GM23338 (cell line): ENCODE measurements at regions not wholly inside any gene's neighbourhood (a gene's known extent, or its start where the extent isn't known, plus 50 kb on each side); places are given as distances from the start of the nearest gene placed in this dataset.

ENCODE experiments used
- ATAC-seq: fragments of 200-7000 bp; cut with Tn5 transposase; 3 replicates; pipeline ENCODE4 v1.9.1; 2020
- DNase-seq: peaks from one replicate; pipeline ENCODE4 v3.0.0-alpha.2; 2015; ENCODE audit warnings: low spot score
- H2AFZ ChIP-seq: fragments of 200-600 bp; sonication (generic); 2 replicates; pipeline ENCODE4 v1.8.0; 2016; ENCODE audit warnings: antibody characterized with exemption, mild to moderate bottlenecking, moderate library complexity
- H3F3A ChIP-seq: fragments of 200-600 bp; sonication (generic); replicated peaks from 2 replicates; pipeline ENCODE4 v1.8.0; 2017; ENCODE audit warnings: antibody characterized with exemption, mixed run types, low read depth
- H3K27ac ChIP-seq: fragments of 200-600 bp; sonication (generic); 2 replicates; pipeline ENCODE4 v1.6.1; 2016; ENCODE audit warnings: low read depth
- H3K27me3 ChIP-seq: fragments of 200-600 bp; sonication (generic); 2 replicates; pipeline ENCODE4 v1.8.0; 2016; ENCODE audit warnings: mild to moderate bottlenecking, mixed run types, moderate library complexity; ENCODE audit not compliant: insufficient read depth
- H3K36me3 ChIP-seq: fragments of 200-600 bp; sonication (generic); 2 replicates; pipeline ENCODE4 v1.8.0; 2016; ENCODE audit warnings: mild to moderate bottlenecking; ENCODE audit not compliant: insufficient read depth
- H3K4me1 ChIP-seq: fragments of 200-600 bp; sonication (generic); 2 replicates; pipeline ENCODE4 v1.8.0; 2016; ENCODE audit warnings: mild to moderate bottlenecking, moderate library complexity; ENCODE audit not compliant: insufficient read depth
- H3K4me2 ChIP-seq: fragments of 200-600 bp; sonication (generic); 2 replicates; pipeline ENCODE4 v1.7.1; 2017; ENCODE audit warnings: mixed run types
- H3K4me3 ChIP-seq: fragments of 200-600 bp; sonication (generic); 2 replicates; pipeline ENCODE4 v1.6.1; 2016; ENCODE audit warnings: mixed run types
- H3K79me2 ChIP-seq: fragments of 200-600 bp; sonication (generic); replicated peaks from 2 replicates; pipeline ENCODE4 v1.8.0; 2017; ENCODE audit warnings: mild to moderate bottlenecking; ENCODE audit not compliant: insufficient read depth
- H3K9me2 ChIP-seq: fragments of 200-600 bp; sonication (generic); 2 replicates; pipeline ENCODE4 v1.8.0; 2017; ENCODE audit not compliant: insufficient read depth
- H4K20me1 ChIP-seq: fragments of 200-600 bp; sonication (generic); replicated peaks from 2 replicates; pipeline ENCODE4 v1.8.0; 2017; ENCODE audit warnings: mild to moderate bottlenecking; ENCODE audit not compliant: insufficient read depth
- H3K27ac Mint-ChIP-seq: 2 replicates; pipeline ENCODE4 v1.8.0; 2020; ENCODE audit warnings: inconsistent platforms, mild to moderate bottlenecking, moderate library complexity, mixed read lengths
- H3K27me3 Mint-ChIP-seq: 3 replicates; pipeline ENCODE4 v1.8.0; 2022; ENCODE audit warnings: low read depth, mild to moderate bottlenecking, moderate library complexity, mixed read lengths, inconsistent platforms; ENCODE audit not compliant: insufficient read depth, poor library complexity
- H3K36me3 Mint-ChIP-seq: 3 replicates; pipeline ENCODE4 v1.8.0; 2021; ENCODE audit warnings: low read depth, mild to moderate bottlenecking, inconsistent platforms, moderate library complexity, mixed read lengths
- H3K4me1 Mint-ChIP-seq: 3 replicates; pipeline ENCODE4 v1.8.0; 2020; ENCODE audit warnings: mild to moderate bottlenecking, inconsistent platforms, mixed read lengths
- H3K4me3 Mint-ChIP-seq: 3 replicates; pipeline ENCODE4 v1.8.0; 2021; ENCODE audit warnings: moderate library complexity, mild to moderate bottlenecking, inconsistent platforms, mixed read lengths
- H3K9me3 Mint-ChIP-seq: 3 replicates; pipeline ENCODE4 v1.8.0; 2020; ENCODE audit warnings: moderate library complexity, mild to moderate bottlenecking, inconsistent platforms, mixed read lengths
- CREB1 ChIP-seq: fragments of 250-450 bp; sonication (Bioruptor Pico); IDR thresholded peaks from 2 replicates; pipeline ENCODE4 v1.5.0; 2020; ENCODE audit warnings: low read depth, mild to moderate bottlenecking, moderate library complexity
- CTCF ChIP-seq, 2 experiments: fragments of 200-600 bp in 1 of 2; sonication (generic) in 1 of 2; conservative IDR thresholded peaks; 2 replicates each; pipeline versions ENCODE4 v1.5.1 to v1.6.1; 2016 to 2017; ENCODE audit warnings: antibody characterized with exemption in 2 of 2, low read depth in 2 of 2, mild to moderate bottlenecking in 2 of 2, moderate library complexity in 1 of 2
- ETS1 ChIP-seq: IDR thresholded peaks from 2 replicates; pipeline ENCODE4 v1.6.1; 2016; ENCODE audit warnings: antibody characterized with exemption
- EZH2 ChIP-seq: fragments of 200-600 bp; sonication (generic); IDR thresholded peaks from one replicate; pipeline ENCODE4 v1.8.0; 2017; ENCODE audit warnings: antibody characterized with exemption, mild to moderate bottlenecking, low read depth; ENCODE audit not compliant: unreplicated experiment
- EZH2phosphoT487 ChIP-seq: fragments of 200-600 bp; sonication (generic); IDR thresholded peaks from one replicate; pipeline ENCODE4 v1.8.1; 2018; ENCODE audit warnings: antibody characterized with exemption; ENCODE audit not compliant: unreplicated experiment
- JUNB ChIP-seq: IDR thresholded peaks from one replicate; pipeline ENCODE4 v1.6.1; 2016; ENCODE audit warnings: antibody characterized with exemption; ENCODE audit not compliant: unreplicated experiment
- NANOG ChIP-seq: IDR thresholded peaks from 2 replicates; pipeline ENCODE4 v1.6.1; 2016; ENCODE audit warnings: antibody characterized with exemption, borderline replicate concordance
- POLR2AphosphoS5 ChIP-seq: IDR thresholded peaks from 2 replicates; pipeline ENCODE4 v1.6.1; 2016; ENCODE audit warnings: antibody characterized with exemption, low read depth
- REST ChIP-seq: IDR thresholded peaks from one replicate; pipeline ENCODE4 v1.6.1; 2018; ENCODE audit warnings: antibody characterized with exemption; ENCODE audit not compliant: unreplicated experiment
- STAT1 ChIP-seq: IDR thresholded peaks from one replicate; pipeline ENCODE4 v1.6.1; 2016; ENCODE audit warnings: antibody characterized with exemption; ENCODE audit not compliant: unreplicated experiment
- ZNF114 ChIP-seq: fragments of 250-450 bp; sonication (Bioruptor Pico); IDR thresholded peaks from 2 replicates; pipeline ENCODE4 v1.5.0; 2020; ENCODE audit warnings: mild to moderate bottlenecking, moderate library complexity
- ZNF331 ChIP-seq: fragments of 250-450 bp; sonication (Bioruptor Pico); IDR thresholded peaks from 2 replicates; pipeline ENCODE4 v1.5.0; 2020; ENCODE audit warnings: low read depth, mild to moderate bottlenecking, moderate library complexity
- ZNF462 ChIP-seq: fragments of 250-450 bp; sonication (Bioruptor Pico); IDR thresholded peaks from 2 replicates; pipeline ENCODE4 v1.5.0; 2020; ENCODE audit warnings: mild to moderate bottlenecking, moderate library complexity

- Histone ChIP-seq H3K36me3 (no peaks in the 10 kb centered on the region), H3K4me3 (no peak overlapping the region), H3K27ac (no peak overlapping the region), H3K27me3 (no peaks in the 10 kb centered on the region), H3K9me2 (peaks cover 7% of the 10 kb centered on the region), H3K4me1 (no peaks in the 10 kb centered on the region), H4K20me1 (no peaks in the 10 kb centered on the region), H2AFZ (no peak overlapping the region), H3K79me2 (no peaks in the 10 kb centered on the region), H3K4me2 (no peak overlapping the region), H3F3A (no peaks in the 10 kb centered on the region)
- H3K27me3 Mint-ChIP-seq, result no peaks in the 10 kb centered on the region
- no peaks in the 10 kb centered on the region for H3K36me3 Mint-ChIP-seq
- DNase-seq (no peak), ATAC-seq (no peak)
- no peaks in the 10 kb centered on the region for H3K4me1 Mint-ChIP-seq
- TF ChIP-seq EZH2phosphoT487, result no peak
- no peak for TF ChIP-seq ZNF462 (CRISPR knock-in tag)
- no peak for TF ChIP-seq EZH2
- TF ChIP-seq NANOG, result no peak
- TF ChIP-seq JUNB, result no peak
- TF ChIP-seq ZNF331 (CRISPR knock-in tag), result no peak
- no peak for TF ChIP-seq STAT1
- no peak for TF ChIP-seq ZNF114 (CRISPR knock-in tag)
- no peak for TF ChIP-seq CTCF (conservative IDR thresholded peaks at IDR 0.05; ENCODE audit: low read depth in 2 of 2)
- no peak for TF ChIP-seq CREB1
- TF ChIP-seq REST, result no peak
- no peak for TF ChIP-seq ETS1
- no peak for TF ChIP-seq POLR2AphosphoS5
- H3K27ac Mint-ChIP-seq, result no peak overlapping the region; the same call in 1 of the 2 replicates
- no peak overlapping the region for H3K4me3 Mint-ChIP-seq
- H3K9me3 Mint-ChIP-seq, result no peaks in the 10 kb centered on the region
Measured at GRCh38 chr2:103552775-103553174, 790.9 kb downstream of the TMEM182 start.
